CD4-positive, alpha-beta T cell treated with Interleukin-4 for 4 hours (primary cell): ENCODE measurements at regions not wholly inside any gene's neighbourhood (a gene's known extent, or its start where the extent isn't known, plus 50 kb on each side); places are given as distances from the start of the nearest gene placed in this dataset.
"Not testable (repeated sequence)": the region's sequence is repeated elsewhere in the genome, so short reads cannot be mapped to it uniquely, and the experiment has no call there.

Experiments
- DNase-seq: peaks from one replicate; pipeline ENCODE4 v3.0.0-alpha.2; 2020

DNA sequence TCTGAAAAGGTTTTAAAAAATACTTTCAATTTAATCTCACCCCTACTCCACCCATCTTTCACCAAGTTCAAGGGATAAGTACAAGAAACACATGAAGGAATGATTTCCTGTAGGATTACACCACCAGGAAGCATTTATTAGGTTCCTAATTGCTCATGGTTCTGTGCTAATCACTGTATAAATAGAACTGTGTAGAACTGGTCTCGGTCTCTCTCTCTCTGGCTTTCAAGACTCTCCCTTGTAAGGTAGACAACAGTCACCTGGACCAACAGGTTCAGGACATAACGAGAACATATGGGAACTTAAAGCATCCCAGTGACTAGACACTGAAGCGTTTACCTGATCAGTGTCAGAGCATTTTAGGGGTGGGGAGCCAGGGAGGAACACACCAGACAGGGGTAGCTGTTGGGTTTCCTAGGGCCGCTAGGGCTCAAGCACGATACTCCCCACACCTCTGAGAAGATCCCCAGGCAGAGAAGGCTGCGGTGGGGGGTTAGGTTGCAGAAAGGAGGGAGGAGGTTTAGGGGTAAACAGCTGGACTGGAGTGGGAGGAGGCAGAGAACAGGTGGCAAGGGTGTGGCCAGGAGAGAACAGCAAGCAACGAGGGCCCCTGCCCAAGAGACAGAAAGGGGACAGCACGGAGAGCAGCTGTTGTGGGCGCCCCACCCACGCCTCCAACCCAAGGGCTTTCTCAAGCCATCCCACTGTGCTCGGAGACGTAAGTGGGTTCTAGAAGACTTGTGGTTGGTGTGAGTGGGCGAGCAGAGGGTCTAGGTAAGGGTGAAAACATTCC lies 52.5 kb upstream of the USP6NL start:
- DNase-seq = no peak

DNA sequence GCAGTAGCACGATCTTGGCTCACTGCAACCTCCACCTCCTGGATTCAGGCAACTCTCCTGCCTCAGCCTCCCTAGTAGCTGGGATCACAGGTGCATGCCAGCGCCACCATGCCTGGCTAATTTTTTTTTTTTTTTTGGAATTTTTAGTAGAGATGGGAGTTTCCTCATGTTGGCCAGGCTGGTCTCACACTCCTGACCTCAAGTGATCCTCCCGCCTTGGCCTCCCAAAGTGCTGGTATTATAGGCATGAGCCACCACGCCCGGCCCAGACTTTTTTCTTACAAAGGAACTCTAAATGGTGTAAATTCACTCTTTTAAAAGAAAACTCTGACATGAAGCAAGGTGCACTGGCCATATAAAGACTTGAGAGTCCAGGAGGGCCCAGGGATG lies 51.7 kb upstream of the USP6NL start:
- DNase-seq = not testable (repeated sequence)

DNA sequence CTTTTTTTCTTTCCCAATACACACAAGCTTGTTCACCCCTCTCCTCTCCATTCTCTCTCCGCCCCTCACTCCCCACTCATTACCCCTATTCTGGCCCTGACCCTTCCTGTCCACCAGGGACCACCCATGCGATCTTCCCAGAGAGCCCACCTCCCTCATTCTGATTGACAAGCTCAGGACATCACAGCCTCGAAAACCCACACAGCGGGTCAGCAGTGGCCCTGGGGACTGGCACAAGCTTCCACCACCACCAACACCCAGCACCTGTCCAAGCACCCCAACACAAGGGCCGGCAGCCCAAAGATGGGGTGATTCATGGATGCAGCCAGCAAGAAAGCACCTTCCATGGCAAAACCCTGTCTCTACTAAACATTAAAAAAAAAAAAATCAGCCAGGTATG lies 50.0 kb upstream of the USP6NL start:
- DNase-seq = no peak
